Neural progenitor cell (in vitro differentiated cells): ENCODE measurements at regions not wholly inside any gene's neighbourhood (a gene's known extent, or its start where the extent isn't known, plus 50 kb on each side); places are given as distances from the start of the nearest gene placed in this dataset.

Experiments used
- DNase-seq: peaks from one replicate; pipeline ENCODE4 v3.0.0-alpha.2; 2016; ENCODE audit warnings: low spot score
- H2AFZ ChIP-seq: fragments of 200-600 bp; sonication (generic); replicated peaks from 2 replicates; pipeline ENCODE4 v1.6.1; 2016; ENCODE audit warnings: antibody characterized with exemption
- H3F3A ChIP-seq: fragments of 200-600 bp; sonication (generic); 2 replicates; pipeline ENCODE4 v1.6.1; 2016; ENCODE audit warnings: antibody characterized with exemption, low read depth
- H3K27ac ChIP-seq: fragments of 200-600 bp; sonication (generic); 2 replicates; pipeline ENCODE4 v1.5.1; 2016; ENCODE audit warnings: mild to moderate bottlenecking
- H3K27me3 ChIP-seq: fragments of 200-600 bp; sonication (generic); 2 replicates; pipeline ENCODE4 v1.6.1; 2016; ENCODE audit warnings: mild to moderate bottlenecking, moderate library complexity
- H3K36me3 ChIP-seq: fragments of 200-600 bp; sonication (generic); 2 replicates; pipeline ENCODE4 v1.5.1; 2016
- H3K4me1 ChIP-seq: fragments of 200-600 bp; sonication (generic); 2 replicates; pipeline ENCODE4 v1.6.1; 2016; ENCODE audit warnings: mixed run types
- H3K4me2 ChIP-seq: fragments of 200-600 bp; sonication (generic); 2 replicates; pipeline ENCODE4 v1.6.1; 2016
- H3K4me3 ChIP-seq: fragments of 200-600 bp; sonication (generic); 2 replicates; pipeline ENCODE4 v1.5.1; 2016
- H3K79me2 ChIP-seq: fragments of 200-600 bp; sonication (generic); 2 replicates; pipeline ENCODE4 v1.6.1; 2016; ENCODE audit warnings: low read depth
- H3K9ac ChIP-seq: fragments of 200-600 bp; sonication (generic); 2 replicates; pipeline ENCODE4 v1.6.1; 2016
- H3K9me3 ChIP-seq: fragments of 200-600 bp; sonication (generic); 2 replicates; pipeline ENCODE4 v1.5.1; 2016; ENCODE audit warnings: low read depth
- H4K20me1 ChIP-seq: fragments of 200-600 bp; sonication (generic); 2 replicates; pipeline ENCODE4 v1.6.1; 2016; ENCODE audit warnings: low read depth
- H3K27ac Mint-ChIP-seq: 3 replicates; pipeline ENCODE4 v1.8.0; 2021; ENCODE audit warnings: mixed read lengths
- H3K27me3 Mint-ChIP-seq: 2 replicates; pipeline ENCODE4 v1.8.0; 2022; ENCODE audit warnings: low read depth, mild to moderate bottlenecking, inconsistent platforms, moderate library complexity, mixed read lengths; ENCODE audit not compliant: insufficient read depth
- H3K36me3 Mint-ChIP-seq: 3 replicates; pipeline ENCODE4 v1.8.0; 2021; ENCODE audit warnings: mixed read lengths
- H3K4me1 Mint-ChIP-seq: 3 replicates; pipeline ENCODE4 v1.8.0; 2021; ENCODE audit warnings: mixed read lengths
- H3K4me3 Mint-ChIP-seq: 3 replicates; pipeline ENCODE4 v1.8.0; 2021; ENCODE audit warnings: mild to moderate bottlenecking, moderate library complexity, mixed read lengths
- H3K9me3 Mint-ChIP-seq: 3 replicates; pipeline ENCODE4 v1.8.0; 2020; ENCODE audit warnings: mixed read lengths
- CTCF ChIP-seq: fragments of 200-600 bp; sonication (generic); IDR thresholded peaks from 2 replicates; pipeline ENCODE4 v1.5.1; 2017; ENCODE audit warnings: antibody characterized with exemption, mild to moderate bottlenecking
- EZH2 ChIP-seq: fragments of 200-600 bp; sonication (generic); IDR thresholded peaks from 2 replicates; pipeline ENCODE4 v1.6.1; 2017; ENCODE audit warnings: antibody characterized with exemption, mild to moderate bottlenecking, moderate library complexity
- EZH2phosphoT487 ChIP-seq: fragments of 200-600 bp; sonication (generic); IDR thresholded peaks from 2 replicates; pipeline ENCODE4 v1.6.1; 2017; ENCODE audit warnings: antibody characterized with exemption

- Histone ChIP-seq H3K27ac (no peak overlapping the region), H3K4me1 (no peaks in the 10 kb centered on the region), H2AFZ (no peak overlapping the region), H3K79me2 (no peaks in the 10 kb centered on the region), H3K36me3 (no peaks in the 10 kb centered on the region), H3K9ac (no peak overlapping the region), H3F3A (no peaks in the 10 kb centered on the region), H3K9me3 (no peaks in the 10 kb centered on the region), H4K20me1 (no peaks in the 10 kb centered on the region), H3K4me2 (no peak overlapping the region), H3K4me3 (no peak overlapping the region), H3K27me3 (no peaks in the 10 kb centered on the region)
- Mint-ChIP-seq H3K4me1 (no peaks in the 10 kb centered on the region), H3K27ac (no peak overlapping the region), H3K9me3 (peaks cover 5% of the 10 kb centered on the region), H3K27me3 (peaks cover 3% of the 10 kb centered on the region), H3K36me3 (peaks cover under 1% of the 10 kb centered on the region), H3K4me3 (no peak overlapping the region)
- TF ChIP-seq EZH2 (no peak), EZH2phosphoT487 (no peak)
- no peak for DNase-seq
These were observed 1072.8 kb upstream of the INTU start for GRCh38 chr4:126559961-126560360.

- Histone ChIP-seq H3K4me2 (no peak overlapping the region), H3K9me3 (no peaks in the 10 kb centered on the region), H3K9ac (no peak overlapping the region), H3K79me2 (no peaks in the 10 kb centered on the region), H3K27me3 (no peaks in the 10 kb centered on the region), H4K20me1 (no peaks in the 10 kb centered on the region), H2AFZ (no peak overlapping the region), H3K4me3 (no peak overlapping the region), H3K4me1 (no peaks in the 10 kb centered on the region), H3K27ac (no peak overlapping the region), H3F3A (no peaks in the 10 kb centered on the region), H3K36me3 (no peaks in the 10 kb centered on the region)
- Mint-ChIP-seq H3K36me3 (no peaks in the 10 kb centered on the region), H3K27ac (no peak overlapping the region), H3K27me3 (peaks cover 3% of the 10 kb centered on the region), H3K4me3 (no peak overlapping the region), H3K9me3 (peaks cover 5% of the 10 kb centered on the region), H3K4me1 (no peaks in the 10 kb centered on the region)
- TF ChIP-seq EZH2 (no peak), EZH2phosphoT487 (no peak), CTCF (no peak)
- no peak for DNase-seq
These were observed 1072.0 kb upstream of the INTU start for GRCh38 chr4:126560794-126561193.

GRCh38 chr4:126563389-126563788, 1069.4 kb upstream of the INTU start:
- Mint-ChIP-seq H3K27ac (no peak overlapping the region), H3K4me1 (no peaks in the 10 kb centered on the region), H3K36me3 (no peaks in the 10 kb centered on the region), H3K27me3 (no peaks in the 10 kb centered on the region), H3K9me3 (no peaks in the 10 kb centered on the region), H3K4me3 (no peak overlapping the region)
- no peaks in the 10 kb centered on the region for H3K9me3 ChIP-seq
- H3K27ac ChIP-seq = no peak overlapping the region
- H3K4me1 ChIP-seq = no peaks in the 10 kb centered on the region
- TF ChIP-seq EZH2 (no peak), CTCF (no peak), EZH2phosphoT487 (no peak)
- H3K36me3 ChIP-seq = no peaks in the 10 kb centered on the region
- no peaks in the 10 kb centered on the region for H4K20me1 ChIP-seq
- DNase-seq = no peak
- H3F3A ChIP-seq = no peaks in the 10 kb centered on the region
- H3K4me2 ChIP-seq = no peak overlapping the region
- no peak overlapping the region for H2AFZ ChIP-seq
- H3K9ac ChIP-seq = no peak overlapping the region
- H3K27me3 ChIP-seq = no peaks in the 10 kb centered on the region
- no peaks in the 10 kb centered on the region for H3K79me2 ChIP-seq
- H3K4me3 ChIP-seq = no peak overlapping the region

GRCh38 chr4:126564283-126564854, 1068.4 kb upstream of the INTU start:
- Mint-ChIP-seq H3K9me3 (no peaks in the 10 kb centered on the region), H3K27ac (no peak overlapping the region), H3K36me3 (no peaks in the 10 kb centered on the region), H3K4me1 (peaks cover 6% of the 10 kb centered on the region), H3K27me3 (no peaks in the 10 kb centered on the region), H3K4me3 (no peak overlapping the region)
- Histone ChIP-seq H2AFZ (peak overlapping the region; percentile 50), H3K36me3 (no peaks in the 10 kb centered on the region), H3K4me1 (no peaks in the 10 kb centered on the region), H3K4me3 (no peak overlapping the region), H3K27ac (no peak overlapping the region), H3K9me3 (no peaks in the 10 kb centered on the region), H3K4me2 (no peak overlapping the region), H4K20me1 (no peaks in the 10 kb centered on the region), H3K27me3 (no peaks in the 10 kb centered on the region), H3K79me2 (no peaks in the 10 kb centered on the region), H3F3A (no peaks in the 10 kb centered on the region), H3K9ac (no peak overlapping the region)
- no peak for TF ChIP-seq EZH2phosphoT487
- TF ChIP-seq CTCF = no peak
- no peak for TF ChIP-seq EZH2
- no peak for DNase-seq
